HEK293T (cell line): ENCODE measurements at regions not wholly inside any gene's neighbourhood (a gene's known extent, or its start where the extent isn't known, plus 50 kb on each side); places are given as distances from the start of the nearest gene placed in this dataset.

Source experiments
- ARNT ChIP-seq: fragments of 450-650 bp; IDR thresholded peaks from 2 replicates; pipeline ENCODE4 v1.6.1; 2017; ENCODE audit warnings: mild to moderate bottlenecking
- BHLHE40 ChIP-seq: fragments of 450-650 bp; IDR thresholded peaks from 2 replicates; pipeline ENCODE4 v1.6.1; 2016; ENCODE audit warnings: mild to moderate bottlenecking, moderate library complexity, borderline replicate concordance
- CTBP1 ChIP-seq: fragments of 450-650 bp; IDR thresholded peaks from 2 replicates; pipeline ENCODE4 v1.6.1; 2016; ENCODE audit warnings: borderline replicate concordance
- ELF4 ChIP-seq: fragments of 450-650 bp; IDR thresholded peaks from 2 replicates; pipeline ENCODE4 v1.6.1; 2017; ENCODE audit warnings: antibody characterized with exemption
- FOXA1 ChIP-seq: fragments of 450-650 bp; IDR thresholded peaks from 2 replicates; pipeline ENCODE4 v1.6.1; 2016; ENCODE audit warnings: mild to moderate bottlenecking
- FOXK2 ChIP-seq: fragments of 450-650 bp; IDR thresholded peaks from 2 replicates; pipeline ENCODE4 v1.6.1; 2016; ENCODE audit warnings: mild to moderate bottlenecking
- FOXM1 ChIP-seq: fragments of 450-650 bp; IDR thresholded peaks from 2 replicates; pipeline ENCODE4 v1.6.1; 2017; ENCODE audit warnings: mild to moderate bottlenecking, borderline replicate concordance
- L3MBTL2 ChIP-seq: fragments of 450-650 bp; conservative IDR thresholded peaks from 2 replicates; pipeline ENCODE4 v1.6.1; 2016; ENCODE audit warnings: mild to moderate bottlenecking
- NFRKB ChIP-seq: fragments of 450-650 bp; IDR thresholded peaks from 2 replicates; pipeline ENCODE4 v1.6.1; 2016; ENCODE audit warnings: mild to moderate bottlenecking, moderate library complexity
- SP1 ChIP-seq: fragments of 450-650 bp; IDR thresholded peaks from 2 replicates; pipeline ENCODE4 v1.6.1; 2017
- SUZ12 ChIP-seq: fragments of 450-650 bp; IDR thresholded peaks from 2 replicates; pipeline ENCODE4 v1.6.1; 2016; ENCODE audit warnings: mild to moderate bottlenecking
- TARDBP ChIP-seq: fragments of 450-650 bp; IDR thresholded peaks from 2 replicates; pipeline ENCODE4 v1.6.1; 2016
- TF ChIP-seq, protein P1 (sequence below): fragments of 450-650 bp; IDR thresholded peaks from 2 replicates; pipeline ENCODE4 v1.6.1; 2016

DNA sequence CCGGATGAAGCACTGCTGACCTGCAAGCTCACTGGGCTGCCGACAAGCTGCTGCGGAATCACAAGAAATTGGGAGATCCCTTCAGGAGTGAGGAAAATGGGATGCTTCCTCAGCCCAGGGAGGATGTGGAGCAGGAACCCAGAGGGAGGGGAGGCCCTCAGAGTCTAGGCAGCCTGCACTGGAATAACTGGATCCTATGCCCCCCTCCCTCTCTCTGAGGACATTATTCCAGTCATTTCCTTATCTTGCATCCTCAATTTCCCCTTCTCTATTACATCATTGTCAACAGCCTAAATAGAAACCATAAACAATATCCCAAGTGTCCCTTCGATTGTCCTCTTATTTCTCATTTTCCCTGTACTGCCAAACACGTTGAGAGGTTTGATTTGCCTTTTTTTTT, 169.0 kb downstream of the OPA1 start:
- TF ChIP-seq FOXK2 (no peak), ELF4 (no peak), SUZ12 (no peak), NFRKB (no peak), L3MBTL2 (no peak), SP1 (no peak), ARNT (no peak), TARDBP (no peak), CTBP1 (no peak), FOXA1 (no peak), FOXM1 (no peak), BHLHE40 (no peak)
- TF ChIP-seq, protein P1, sequence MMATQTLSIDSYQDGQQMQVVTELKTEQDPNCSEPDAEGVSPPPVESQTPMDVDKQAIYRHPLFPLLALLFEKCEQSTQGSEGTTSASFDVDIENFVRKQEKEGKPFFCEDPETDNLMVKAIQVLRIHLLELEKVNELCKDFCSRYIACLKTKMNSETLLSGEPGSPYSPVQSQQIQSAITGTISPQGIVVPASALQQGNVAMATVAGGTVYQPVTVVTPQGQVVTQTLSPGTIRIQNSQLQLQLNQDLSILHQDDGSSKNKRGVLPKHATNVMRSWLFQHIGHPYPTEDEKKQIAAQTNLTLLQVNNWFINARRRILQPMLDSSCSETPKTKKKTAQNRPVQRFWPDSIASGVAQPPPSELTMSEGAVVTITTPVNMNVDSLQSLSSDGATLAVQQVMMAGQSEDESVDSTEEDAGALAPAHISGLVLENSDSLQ: no peak
